Mesendoderm (in vitro differentiated cells): ENCODE measurements at regions not wholly inside any gene's neighbourhood (a gene's known extent, or its start where the extent isn't known, plus 50 kb on each side); places are given as distances from the start of the nearest gene placed in this dataset.

Source experiments
- DNase-seq: peaks from one replicate; pipeline ENCODE4 v3.0.0; 2013
- H2AK5ac ChIP-seq: 2 replicates; pipeline ENCODE4 v1.6.1; 2013; ENCODE audit warnings: low read length, inconsistent platforms
- H2BK120ac ChIP-seq: 2 replicates; pipeline ENCODE4 v1.6.1; 2013; ENCODE audit warnings: low read depth, mild to moderate bottlenecking, low read length, moderate library complexity, mixed read lengths
- H2BK15ac ChIP-seq: replicated peaks from 2 replicates; pipeline ENCODE4 v1.6.1; 2013; ENCODE audit warnings: low read depth, mild to moderate bottlenecking, moderate library complexity
- H2BK5ac ChIP-seq: 2 replicates; pipeline ENCODE4 v1.6.1; 2013; ENCODE audit warnings: low read length, inconsistent platforms
- H3K18ac ChIP-seq: 2 replicates; pipeline ENCODE4 v1.6.1; 2013; ENCODE audit warnings: mild to moderate bottlenecking, low read length, mixed read lengths
- H3K23ac ChIP-seq: one replicate; pipeline ENCODE4 v1.6.1; 2013; ENCODE audit warnings: low read length
- H3K27ac ChIP-seq: 2 replicates; pipeline ENCODE4 v1.5.1; 2013; ENCODE audit warnings: low read depth, mild to moderate bottlenecking, inconsistent platforms, low read length, moderate library complexity
- H3K27me3 ChIP-seq: 2 replicates; pipeline ENCODE4 v1.6.1; 2013; ENCODE audit warnings: low read length, control low read depth, mild to moderate bottlenecking, inconsistent platforms; ENCODE audit not compliant: insufficient read depth, poor library complexity
- H3K36me3 ChIP-seq: 2 replicates; pipeline ENCODE4 v1.6.1; 2013; ENCODE audit warnings: low read length, inconsistent platforms; ENCODE audit not compliant: control insufficient read depth, insufficient read depth
- H3K4ac ChIP-seq: one replicate; pipeline ENCODE4 v1.6.1; 2013; ENCODE audit warnings: low read depth, mild to moderate bottlenecking, low read length, moderate library complexity
- H3K4me1 ChIP-seq: 2 replicates; pipeline ENCODE4 v1.6.1; 2013; ENCODE audit warnings: low read depth, low read length, inconsistent platforms; ENCODE audit not compliant: control insufficient read depth
- H3K4me2 ChIP-seq: 2 replicates; pipeline ENCODE4 v1.6.1; 2013; ENCODE audit warnings: low read length
- H3K4me3 ChIP-seq: 2 replicates; pipeline ENCODE4 v1.5.1; 2013; ENCODE audit warnings: mild to moderate bottlenecking, low read length
- H3K56ac ChIP-seq: one replicate; pipeline ENCODE4 v1.6.1; 2013; ENCODE audit warnings: low read length
- H3K79me1 ChIP-seq: 2 replicates; pipeline ENCODE4 v1.6.1; 2013; ENCODE audit warnings: low read length, inconsistent platforms
- H3K79me2 ChIP-seq: 2 replicates; pipeline ENCODE4 v1.6.1; 2013; ENCODE audit warnings: mild to moderate bottlenecking, low read length; ENCODE audit not compliant: control insufficient read depth, insufficient read depth
- H3K9ac ChIP-seq: 2 replicates; pipeline ENCODE4 v1.6.1; 2013; ENCODE audit warnings: low read length, inconsistent platforms
- H4K5ac ChIP-seq: one replicate; pipeline ENCODE4 v1.6.1; 2013; ENCODE audit warnings: low read length
- H4K8ac ChIP-seq: one replicate; pipeline ENCODE4 v1.6.1; 2013; ENCODE audit warnings: low read depth, mild to moderate bottlenecking, control low read depth, low read length, moderate library complexity
- WGBS: extraction: QIAGEN DNeasy Blood & Tissue Kit; methylation state at CpG from one replicate; pipeline ENCODE4 v1.1.7; 2013; ENCODE audit warnings: low lambda C conversion rate, missing lambda C conversion rate; ENCODE audit not compliant: insufficient coverage; ENCODE audit errors: extremely low coverage; 5-methylcytosine and 5-hydroxymethylcytosine counted together

DNA sequence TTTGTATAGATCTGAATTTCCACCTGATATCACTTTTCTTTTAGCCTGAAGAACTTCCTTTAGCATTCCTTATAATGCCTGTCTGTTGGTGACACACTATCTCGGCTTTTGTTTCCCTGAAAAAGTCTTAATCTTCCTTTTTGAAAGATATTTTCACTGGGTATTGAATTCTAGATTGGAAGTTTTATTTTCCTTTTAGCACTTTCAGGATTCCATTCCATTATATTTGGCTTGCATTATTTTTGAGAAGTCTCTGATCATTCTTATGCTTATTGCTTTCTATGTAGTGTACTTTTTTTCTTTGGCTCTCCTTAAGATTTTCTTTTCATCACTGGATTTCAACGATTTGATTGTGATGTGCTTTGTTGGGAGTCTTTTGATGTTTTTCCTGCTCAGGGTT is 510.7 kb downstream of the RWDD3 start:
- no peaks in the 10 kb centered on the region for H3K36me3 ChIP-seq
- no peak overlapping the region for H3K27ac ChIP-seq
- H3K18ac ChIP-seq = no peak overlapping the region
- no peak overlapping the region for H3K4me3 ChIP-seq
- peaks cover 3% of the 10 kb centered on the region for H3K4me1 ChIP-seq
- no peaks in the 10 kb centered on the region for H3K79me1 ChIP-seq
- H3K23ac ChIP-seq = no peak overlapping the region
- no peak overlapping the region for H3K56ac ChIP-seq
- no peak overlapping the region for H2BK120ac ChIP-seq
- no peak overlapping the region for H2BK15ac ChIP-seq
- no peak overlapping the region for H4K5ac ChIP-seq
- no peak overlapping the region for H2AK5ac ChIP-seq
- H3K4ac ChIP-seq = no peak overlapping the region
- no peaks in the 10 kb centered on the region for H3K79me2 ChIP-seq
- WGBS = no CpG with 5 or more reads among the region's 2 CpGs
- H4K8ac ChIP-seq = no peak overlapping the region
- no peaks in the 10 kb centered on the region for H3K27me3 ChIP-seq
- H3K9ac ChIP-seq = no peak overlapping the region
- H2BK5ac ChIP-seq = no peak overlapping the region
- H3K4me2 ChIP-seq = no peak overlapping the region
- DNase-seq = no peak

DNA sequence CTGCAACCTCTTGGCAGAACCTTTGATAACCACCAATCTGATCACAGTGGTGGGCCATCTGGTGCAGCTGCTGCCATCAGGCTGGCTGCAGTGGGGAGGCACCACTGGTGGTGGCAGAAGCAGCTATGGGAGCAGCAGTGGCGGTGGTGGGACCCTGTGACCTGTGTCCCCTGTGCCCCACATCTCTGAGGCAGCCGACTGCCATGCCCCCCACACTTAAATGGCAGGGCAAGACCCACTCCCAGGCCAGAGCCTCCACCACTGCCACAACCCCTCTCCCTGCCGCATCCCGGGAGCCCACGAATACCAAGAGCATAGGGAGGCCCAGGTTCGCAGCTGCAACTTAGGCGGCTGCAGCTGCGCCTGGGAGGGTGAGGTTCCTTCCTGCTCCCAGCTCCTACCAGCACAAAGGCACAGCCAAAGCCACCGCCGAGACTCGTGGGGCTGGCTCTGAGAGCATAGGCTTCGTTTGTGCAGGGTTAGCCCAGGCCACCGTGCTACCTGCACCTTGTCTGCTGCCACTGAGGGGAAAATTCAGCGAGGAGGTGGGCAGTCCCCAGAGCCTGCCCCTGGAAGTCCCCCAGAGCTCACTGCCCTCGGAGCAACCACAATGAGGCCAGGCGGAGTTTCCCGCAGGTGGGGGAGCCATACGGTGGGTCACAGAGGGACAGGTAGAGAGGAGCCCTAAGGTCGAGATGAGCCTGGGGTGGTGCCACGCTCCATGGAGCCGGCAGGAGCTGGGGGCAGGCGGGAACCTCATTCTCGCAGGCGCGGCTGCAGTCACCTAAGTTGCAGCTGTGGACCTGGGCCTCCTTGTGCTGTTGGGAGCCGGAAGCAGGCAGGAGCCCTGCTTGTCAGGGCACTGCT is 518.7 kb downstream of the RWDD3 start:
- DNase-seq = no peak
- Histone ChIP-seq H3K4me2 (no peak overlapping the region), H3K23ac (no peak overlapping the region), H4K5ac (no peak overlapping the region), H4K8ac (no peak overlapping the region), H3K27me3 (no peaks in the 10 kb centered on the region), H3K4me3 (no peak overlapping the region), H3K79me2 (no peaks in the 10 kb centered on the region), H3K4me1 (no peaks in the 10 kb centered on the region), H3K4ac (no peak overlapping the region), H2BK120ac (no peak overlapping the region), H2BK15ac (no peak overlapping the region), H3K9ac (no peak overlapping the region), H2AK5ac (no peak overlapping the region), H2BK5ac (no peak overlapping the region), H3K27ac (no peak overlapping the region), H3K36me3 (no peaks in the 10 kb centered on the region), H3K79me1 (no peaks in the 10 kb centered on the region), H3K18ac (no peak overlapping the region), H3K56ac (no peak overlapping the region)
- WGBS = no CpG with 5 or more reads among the region's 26 CpGs

DNA sequence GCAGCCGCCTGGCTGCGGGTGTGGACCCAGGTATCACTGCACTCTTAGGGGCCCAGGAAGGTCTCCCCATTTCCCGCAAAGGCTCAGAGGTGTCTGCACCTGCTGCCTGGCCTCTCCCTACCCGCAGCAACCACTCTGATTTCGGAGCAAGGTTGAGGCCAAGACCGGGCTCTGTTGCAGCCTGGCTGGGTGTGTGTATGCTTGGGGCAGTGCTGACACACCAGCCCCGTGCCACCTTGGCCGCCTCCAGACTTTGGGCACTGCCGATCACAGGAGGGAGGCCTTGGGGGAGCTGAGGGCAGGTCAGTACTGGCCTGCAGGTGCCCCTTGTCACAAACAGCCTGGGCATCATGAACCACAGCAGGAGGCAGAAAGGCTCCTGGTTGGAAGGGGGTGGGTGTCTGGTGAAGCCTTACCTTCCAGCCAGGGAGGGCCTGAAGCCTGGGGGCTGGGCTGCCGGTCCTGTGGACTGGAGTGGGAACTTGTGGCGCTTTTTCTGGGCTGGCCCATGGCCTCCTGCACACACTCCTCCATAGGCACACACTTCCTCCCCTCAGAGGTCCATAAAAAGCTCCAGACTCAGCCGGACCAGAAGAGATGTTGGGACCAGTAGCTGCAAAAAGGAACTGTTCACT is 519.5 kb downstream of the RWDD3 start:
- H3K27ac ChIP-seq = no peak overlapping the region
- H3K18ac ChIP-seq = no peak overlapping the region
- H3K27me3 ChIP-seq = no peaks in the 10 kb centered on the region
- H3K23ac ChIP-seq = no peak overlapping the region
- no peak overlapping the region for H2AK5ac ChIP-seq
- no peak overlapping the region for H2BK120ac ChIP-seq
- H3K36me3 ChIP-seq = no peaks in the 10 kb centered on the region
- H2BK15ac ChIP-seq = no peak overlapping the region
- H3K4ac ChIP-seq = no peak overlapping the region
- no peaks in the 10 kb centered on the region for H3K4me1 ChIP-seq
- H3K79me2 ChIP-seq = no peaks in the 10 kb centered on the region
- no peak overlapping the region for H4K5ac ChIP-seq
- DNase-seq = no peak
- H2BK5ac ChIP-seq = no peak overlapping the region
- no peaks in the 10 kb centered on the region for H3K79me1 ChIP-seq
- no peak overlapping the region for H3K9ac ChIP-seq
- no CpG with 5 or more reads among the region's 12 CpGs for WGBS
- no peak overlapping the region for H3K4me3 ChIP-seq
- H3K4me2 ChIP-seq = no peak overlapping the region
- H3K56ac ChIP-seq = no peak overlapping the region
- no peak overlapping the region for H4K8ac ChIP-seq

DNA sequence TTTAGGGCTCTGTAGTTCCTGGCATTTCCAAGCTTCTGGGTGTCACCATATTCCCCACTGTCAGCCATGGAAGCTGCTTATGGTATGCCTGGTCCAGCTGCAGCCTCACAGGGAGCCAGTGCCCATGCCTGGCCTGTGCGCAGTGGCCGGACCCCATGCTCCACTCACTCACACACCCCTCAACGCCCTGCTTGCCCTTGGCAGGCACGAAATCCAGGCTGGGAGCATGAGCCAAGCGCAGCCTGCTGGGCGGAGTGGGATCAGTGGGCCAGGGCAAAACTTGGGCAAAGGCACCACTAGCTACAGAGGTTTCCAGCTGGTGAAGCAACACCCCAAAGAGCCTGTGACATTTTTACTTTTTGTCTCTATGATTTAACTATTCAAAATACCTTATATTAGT is 520.4 kb downstream of the RWDD3 start:
- DNase-seq = no peak
- Histone ChIP-seq H4K5ac (no peak overlapping the region), H3K79me1 (no peaks in the 10 kb centered on the region), H2BK5ac (no peak overlapping the region), H2BK15ac (no peak overlapping the region), H3K27me3 (no peaks in the 10 kb centered on the region), H3K79me2 (no peaks in the 10 kb centered on the region), H3K9ac (no peak overlapping the region), H2AK5ac (no peak overlapping the region), H3K36me3 (no peaks in the 10 kb centered on the region), H3K4me1 (no peaks in the 10 kb centered on the region), H3K56ac (no peak overlapping the region), H3K23ac (no peak overlapping the region), H3K4ac (no peak overlapping the region), H2BK120ac (no peak overlapping the region), H3K4me3 (no peak overlapping the region), H3K18ac (no peak overlapping the region), H3K27ac (no peak overlapping the region), H4K8ac (no peak overlapping the region), H3K4me2 (no peak overlapping the region)
- no CpG with 5 or more reads among the region's 6 CpGs for WGBS

DNA sequence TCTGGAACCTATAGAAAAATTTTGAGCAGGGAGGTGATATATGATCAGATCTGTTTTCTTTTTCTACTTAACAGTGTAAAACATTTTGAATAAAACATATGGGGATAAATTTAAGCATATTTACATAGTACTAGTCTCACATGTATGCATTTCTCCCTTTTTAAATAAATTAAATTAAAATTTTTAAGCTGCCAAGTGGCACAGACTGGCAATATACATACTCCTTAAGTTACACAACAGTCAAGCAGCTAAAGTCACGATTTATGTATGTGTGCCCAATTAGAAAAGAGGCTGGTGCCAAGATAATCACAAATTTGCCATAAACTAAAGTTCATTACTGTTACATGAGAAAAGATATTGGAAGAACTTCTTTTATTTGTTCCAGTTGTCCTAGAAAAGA is 532.0 kb downstream of the RWDD3 start:
- H2BK120ac ChIP-seq = no peak overlapping the region
- H4K8ac ChIP-seq = no peak overlapping the region
- DNase-seq = no peak
- H3K27ac ChIP-seq = no peak overlapping the region
- H3K4me2 ChIP-seq = no peak overlapping the region
- H2AK5ac ChIP-seq = no peak overlapping the region
- no peak overlapping the region for H3K23ac ChIP-seq
- no peaks in the 10 kb centered on the region for H3K27me3 ChIP-seq
- H3K18ac ChIP-seq = no peak overlapping the region
- no peak overlapping the region for H2BK15ac ChIP-seq
- H2BK5ac ChIP-seq = no peak overlapping the region
- H3K9ac ChIP-seq = no peak overlapping the region
- no peak overlapping the region for H3K4ac ChIP-seq
- no peaks in the 10 kb centered on the region for H3K79me2 ChIP-seq
- no peak overlapping the region for H3K4me3 ChIP-seq
- H3K4me1 ChIP-seq = no peaks in the 10 kb centered on the region
- no peaks in the 10 kb centered on the region for H3K36me3 ChIP-seq
- H3K79me1 ChIP-seq = no peaks in the 10 kb centered on the region
- no CpG with 5 or more reads among the region's 1 CpG for WGBS
- no peak overlapping the region for H3K56ac ChIP-seq
- no peak overlapping the region for H4K5ac ChIP-seq
